ENCODE measurements at regions not wholly inside any gene's neighbourhood (a gene's known extent, or its start where the extent isn't known, plus 50 kb on each side); places are given as distances from the start of the nearest gene placed in this dataset.

- TF ChIP-seq, protein P1, sequence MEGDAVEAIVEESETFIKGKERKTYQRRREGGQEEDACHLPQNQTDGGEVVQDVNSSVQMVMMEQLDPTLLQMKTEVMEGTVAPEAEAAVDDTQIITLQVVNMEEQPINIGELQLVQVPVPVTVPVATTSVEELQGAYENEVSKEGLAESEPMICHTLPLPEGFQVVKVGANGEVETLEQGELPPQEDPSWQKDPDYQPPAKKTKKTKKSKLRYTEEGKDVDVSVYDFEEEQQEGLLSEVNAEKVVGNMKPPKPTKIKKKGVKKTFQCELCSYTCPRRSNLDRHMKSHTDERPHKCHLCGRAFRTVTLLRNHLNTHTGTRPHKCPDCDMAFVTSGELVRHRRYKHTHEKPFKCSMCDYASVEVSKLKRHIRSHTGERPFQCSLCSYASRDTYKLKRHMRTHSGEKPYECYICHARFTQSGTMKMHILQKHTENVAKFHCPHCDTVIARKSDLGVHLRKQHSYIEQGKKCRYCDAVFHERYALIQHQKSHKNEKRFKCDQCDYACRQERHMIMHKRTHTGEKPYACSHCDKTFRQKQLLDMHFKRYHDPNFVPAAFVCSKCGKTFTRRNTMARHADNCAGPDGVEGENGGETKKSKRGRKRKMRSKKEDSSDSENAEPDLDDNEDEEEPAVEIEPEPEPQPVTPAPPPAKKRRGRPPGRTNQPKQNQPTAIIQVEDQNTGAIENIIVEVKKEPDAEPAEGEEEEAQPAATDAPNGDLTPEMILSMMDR (IDR thresholded peaks at IDR 0.05): no peak
- no peak for TF ChIP-seq ZFX (IDR thresholded peaks at IDR 0.05; ENCODE audit: borderline replicate concordance)
Observed at GRCh38 chr13:97696921-97697320, 256.6 kb upstream of the IPO5 start.

Data from 22Rv1 (cell line).